GM12878 (cell line): ENCODE measurements at regions not wholly inside any gene's neighbourhood (a gene's known extent, or its start where the extent isn't known, plus 50 kb on each side); places are given as distances from the start of the nearest gene placed in this dataset.

Source experiments
- DPF2 ChIP-seq: fragments of 450-650 bp; IDR thresholded peaks from 2 replicates; pipeline ENCODE4 v1.6.1; 2017; ENCODE audit warnings: mild to moderate bottlenecking
- ETV6 ChIP-seq, 2 experiments: fragments of 450-650 bp in 1 of 2; IDR thresholded peaks in 1 of 2; conservative IDR thresholded peaks in 1 of 2; 2 replicates each; pipeline ENCODE4 v1.6.1; 2014; ENCODE audit warnings: antibody characterized with exemption in 1 of 2, borderline replicate concordance in 1 of 2, low read depth in 1 of 2, mild to moderate bottlenecking in 1 of 2, moderate library complexity in 1 of 2
- EZH2 ChIP-seq: IDR thresholded peaks from 2 replicates; pipeline ENCODE4 v1.6.1; 2012; ENCODE audit warnings: low read depth, mild to moderate bottlenecking, control low read depth, inconsistent platforms, low read length, borderline replicate concordance; ENCODE audit not compliant: control insufficient read depth
- GABPA ChIP-seq: IDR thresholded peaks from 2 replicates; pipeline ENCODE4 v1.6.1; 2014; ENCODE audit warnings: antibody characterized with exemption, low read depth, mild to moderate bottlenecking, inconsistent platforms
- MAX ChIP-seq: IDR thresholded peaks from 2 replicates; pipeline ENCODE4 v1.6.1; 2012; ENCODE audit warnings: low read depth, low read length, improper control_type of control experiment
- MEF2A ChIP-seq: IDR thresholded peaks from 2 replicates; pipeline ENCODE4 v1.6.1; 2011; ENCODE audit warnings: low read depth, mild to moderate bottlenecking, low read length, moderate library complexity; ENCODE audit not compliant: insufficient read depth
- NFIC ChIP-seq: IDR thresholded peaks from 2 replicates; pipeline ENCODE4 v1.6.1; 2012; ENCODE audit warnings: low read depth, mild to moderate bottlenecking, inconsistent platforms, low read length, moderate library complexity
- TAF1 ChIP-seq: IDR thresholded peaks from 2 replicates; pipeline ENCODE4 v1.6.1; 2011; ENCODE audit warnings: mild to moderate bottlenecking, low read depth, low read length, borderline replicate concordance
- TARDBP ChIP-seq: IDR thresholded peaks from 2 replicates; pipeline ENCODE4 v1.6.1; 2016; ENCODE audit warnings: borderline replicate concordance

GRCh38 chr16:50960517-50961202 lies 190.4 kb downstream of the SALL1 start:
- no peak for TF ChIP-seq EZH2
- no peak for TF ChIP-seq GABPA
- TF ChIP-seq TARDBP = no peak
- no peak for TF ChIP-seq NFIC
- TF ChIP-seq MAX = no peak
- no peak for TF ChIP-seq ETV6 (conservative IDR thresholded peaks at IDR 0.05 in 1 of 2, IDR thresholded peaks at IDR 0.05 in 1 of 2; ENCODE audit: borderline replicate concordance in 1 of 2, low read depth in 1 of 2)
- TF ChIP-seq MEF2A = no peak
- TF ChIP-seq DPF2 = no peak
- TF ChIP-seq TAF1 = no peak
